ENCODE measurements at regions not wholly inside any gene's neighbourhood (a gene's known extent, or its start where the extent isn't known, plus 50 kb on each side); places are given as distances from the start of the nearest gene placed in this dataset.

GRCh38 chr5:89712134-89712700, 697.3 kb downstream of the CETN3 start:
- no peaks in the 10 kb centered on the region for H3K27me3 ChIP-seq
- H3K4me3 ChIP-seq = no peak overlapping the region
- H3K4me1 ChIP-seq = peaks cover 0 to 3% of the 10 kb centered on the region in 2 donors
- intact Hi-C loops (cut with DNase I) = no loop called here
- H3K9me3 ChIP-seq = no peaks in the 10 kb centered on the region
- no peak overlapping the region for H3K27ac ChIP-seq
- TF ChIP-seq CTCF (IDR thresholded peaks at IDR 0.05) = no peak
- DNase-seq (ENCODE audit: low spot score in 2 of 2) = no peak
- H3K36me3 ChIP-seq = no peaks in the 10 kb centered on the region

- no peak overlapping the region for H3K27ac ChIP-seq
- TF ChIP-seq CTCF (IDR thresholded peaks at IDR 0.05) = no peak
- H3K36me3 ChIP-seq = no peaks in the 10 kb centered on the region
- intact Hi-C loops (cut with DNase I) = no loop called here
- no peaks in the 10 kb centered on the region for H3K27me3 ChIP-seq
- DNase-seq (ENCODE audit: low spot score in 2 of 2) = no peak
- no peaks in the 10 kb centered on the region for H3K9me3 ChIP-seq
- H3K4me1 ChIP-seq = peaks cover 0 to 3% of the 10 kb centered on the region in 2 donors
- H3K4me3 ChIP-seq = no peak overlapping the region
Measured at GRCh38 chr5:89711526-89711925, 698.0 kb downstream of the CETN3 start.

GRCh38 chr5:89710006-89710405, 699.5 kb downstream of the CETN3 start:
- H3K4me3 ChIP-seq = no peak overlapping the region
- H3K27ac ChIP-seq = no peak overlapping the region
- TF ChIP-seq CTCF (IDR thresholded peaks at IDR 0.05) = no peak
- peaks cover 0 to 3% of the 10 kb centered on the region in 2 donors for H3K4me1 ChIP-seq
- intact Hi-C loops (cut with DNase I) = no loop called here
- DNase-seq (ENCODE audit: low spot score in 2 of 2) = no peak
- H3K9me3 ChIP-seq = no peaks in the 10 kb centered on the region
- H3K36me3 ChIP-seq = no peaks in the 10 kb centered on the region
- H3K27me3 ChIP-seq = no peaks in the 10 kb centered on the region

- peaks cover 0 to 3% of the 10 kb centered on the region in 2 donors for H3K4me1 ChIP-seq
- H3K36me3 ChIP-seq = no peaks in the 10 kb centered on the region
- intact Hi-C loops (cut with DNase I) = no loop called here
- no peaks in the 10 kb centered on the region for H3K9me3 ChIP-seq
- DNase-seq (ENCODE audit: low spot score in 2 of 2) = no peak
- no peaks in the 10 kb centered on the region for H3K27me3 ChIP-seq
- no peak overlapping the region for H3K27ac ChIP-seq
- no peak overlapping the region for H3K4me3 ChIP-seq
- no peak for TF ChIP-seq CTCF (IDR thresholded peaks at IDR 0.05)
Measured at GRCh38 chr5:89707891-89708290, 701.7 kb downstream of the CETN3 start.

GRCh38 chr5:89706731-89707130, 702.8 kb downstream of the CETN3 start:
- no peak for DNase-seq (ENCODE audit: low spot score in 2 of 2)
- intact Hi-C loops (cut with DNase I) = no loop called here
- Histone ChIP-seq H3K4me1 (peaks cover 0 to 3% of the 10 kb centered on the region in 2 donors), H3K9me3 (no peaks in the 10 kb centered on the region), H3K4me3 (no peak overlapping the region), H3K27me3 (no peaks in the 10 kb centered on the region), H3K27ac (no peak overlapping the region), H3K36me3 (no peaks in the 10 kb centered on the region)
- no peak for TF ChIP-seq CTCF (IDR thresholded peaks at IDR 0.05)

GRCh38 chr5:89703817-89704216, 705.7 kb downstream of the CETN3 start:
- no peak for DNase-seq (ENCODE audit: low spot score in 2 of 2)
- no peaks in the 10 kb centered on the region for H3K4me1 ChIP-seq
- H3K36me3 ChIP-seq = no peaks in the 10 kb centered on the region
- H3K4me3 ChIP-seq = no peak overlapping the region
- no peaks in the 10 kb centered on the region for H3K27me3 ChIP-seq
- no peak overlapping the region for H3K27ac ChIP-seq
- intact Hi-C loops (cut with DNase I) = no loop called here
- no peak for TF ChIP-seq CTCF (IDR thresholded peaks at IDR 0.05)
- no peaks in the 10 kb centered on the region for H3K9me3 ChIP-seq
